Upper lobe of left lung (tissue), 4 donors: ENCODE measurements at regions not wholly inside any gene's neighbourhood (a gene's known extent, or its start where the extent isn't known, plus 50 kb on each side); places are given as distances from the start of the nearest gene placed in this dataset.

Source experiments
- CTCF ChIP-seq, 6 experiments: fragments of 450-650 bp in 4 of 6; fragments of 200-600 bp in 2 of 6; sonication (generic) in 2 of 6; IDR thresholded peaks; one replicate each; pipeline ENCODE4 v1.5.1; 2016 to 2019; ENCODE audit warnings: antibody characterized with exemption in 6 of 6
- EP300 ChIP-seq, 4 donors: sonication (generic); formaldehyde crosslinking; IDR thresholded peaks; one replicate each; pipeline ENCODE4 v1.5.1; 2017; ENCODE audit warnings: antibody characterized with exemption in 4 of 4, control low read depth in 2 of 4
- POLR2A ChIP-seq, 4 donors: fragments of 450-650 bp; IDR thresholded peaks; one replicate each; pipeline ENCODE4 v1.5.1; 2016 to 2017; ENCODE audit warnings: antibody characterized with exemption in 4 of 4, mild to moderate bottlenecking in 2 of 4
- POLR2AphosphoS5 ChIP-seq, 2 donors: sonication (generic); formaldehyde crosslinking; IDR thresholded peaks; one replicate each; pipeline ENCODE4 v1.5.1; 2017; ENCODE audit warnings: antibody characterized with exemption in 2 of 2

DNA sequence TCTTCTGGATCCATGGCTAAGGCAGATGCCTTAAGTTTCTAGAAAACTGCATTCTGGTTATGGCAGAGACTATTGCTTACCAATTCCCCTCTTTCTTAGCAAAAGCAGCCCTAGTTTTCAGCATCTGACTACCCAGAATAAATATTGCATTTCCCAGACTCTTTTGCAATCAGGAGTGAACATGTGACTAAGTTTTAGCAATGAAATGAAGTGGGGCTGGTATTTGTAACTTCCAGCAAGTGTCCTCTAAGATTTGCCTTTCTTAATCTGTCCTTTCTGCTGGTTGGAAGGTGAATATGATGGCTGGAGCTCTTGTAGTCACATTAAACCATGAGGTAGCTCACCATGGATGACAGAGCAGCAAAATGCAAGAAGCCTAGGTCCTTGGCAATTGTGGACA, 132.9 kb upstream of the PKDCC start:
- TF ChIP-seq CTCF (IDR thresholded peaks at IDR 0.05) = no peak
- TF ChIP-seq POLR2A (IDR thresholded peaks at IDR 0.05) = no peak
- TF ChIP-seq POLR2AphosphoS5 (IDR thresholded peaks at IDR 0.05) = no peak
- TF ChIP-seq EP300 (IDR thresholded peaks at IDR 0.05) = no peak
